ENCODE measurements at regions not wholly inside any gene's neighbourhood (a gene's known extent, or its start where the extent isn't known, plus 50 kb on each side); places are given as distances from the start of the nearest gene placed in this dataset.

DNA sequence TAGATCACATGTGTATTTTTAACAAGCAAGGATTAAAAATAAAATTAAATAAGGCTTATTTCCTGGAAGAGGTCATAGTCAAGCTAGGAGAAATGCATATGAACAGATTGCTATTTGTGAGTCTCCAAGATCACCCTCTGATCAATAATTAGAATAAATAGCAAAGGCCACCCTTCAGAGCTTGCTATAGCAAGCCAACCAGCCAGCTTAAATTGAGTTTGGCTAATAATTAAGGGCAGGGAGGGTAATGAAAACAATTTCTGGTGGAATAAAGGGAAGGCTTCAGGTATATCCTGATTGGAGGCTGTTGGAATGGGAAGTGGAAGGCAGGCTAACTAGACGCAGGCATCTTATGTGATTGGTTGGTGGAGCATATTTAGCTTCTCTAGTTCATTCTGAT lies 403.5 kb downstream of the ARL4A start:
- TF ChIP-seq, protein P1, sequence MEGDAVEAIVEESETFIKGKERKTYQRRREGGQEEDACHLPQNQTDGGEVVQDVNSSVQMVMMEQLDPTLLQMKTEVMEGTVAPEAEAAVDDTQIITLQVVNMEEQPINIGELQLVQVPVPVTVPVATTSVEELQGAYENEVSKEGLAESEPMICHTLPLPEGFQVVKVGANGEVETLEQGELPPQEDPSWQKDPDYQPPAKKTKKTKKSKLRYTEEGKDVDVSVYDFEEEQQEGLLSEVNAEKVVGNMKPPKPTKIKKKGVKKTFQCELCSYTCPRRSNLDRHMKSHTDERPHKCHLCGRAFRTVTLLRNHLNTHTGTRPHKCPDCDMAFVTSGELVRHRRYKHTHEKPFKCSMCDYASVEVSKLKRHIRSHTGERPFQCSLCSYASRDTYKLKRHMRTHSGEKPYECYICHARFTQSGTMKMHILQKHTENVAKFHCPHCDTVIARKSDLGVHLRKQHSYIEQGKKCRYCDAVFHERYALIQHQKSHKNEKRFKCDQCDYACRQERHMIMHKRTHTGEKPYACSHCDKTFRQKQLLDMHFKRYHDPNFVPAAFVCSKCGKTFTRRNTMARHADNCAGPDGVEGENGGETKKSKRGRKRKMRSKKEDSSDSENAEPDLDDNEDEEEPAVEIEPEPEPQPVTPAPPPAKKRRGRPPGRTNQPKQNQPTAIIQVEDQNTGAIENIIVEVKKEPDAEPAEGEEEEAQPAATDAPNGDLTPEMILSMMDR (conservative IDR thresholded peaks at IDR 0.05 in 1 of 2, IDR thresholded peaks at IDR 0.05 in 1 of 2; ENCODE audit: extremely low read depth in 1 of 2, insufficient read depth in 1 of 2, low read depth in 1 of 2, low read length in 2 of 2), result no peak
- TF ChIP-seq EZH2 (IDR thresholded peaks at IDR 0.05; ENCODE audit: borderline replicate concordance, low read length), result no peak
